DOHH2 (cell line): ENCODE measurements at regions not wholly inside any gene's neighbourhood (a gene's known extent, or its start where the extent isn't known, plus 50 kb on each side); places are given as distances from the start of the nearest gene placed in this dataset.

ENCODE experiments used
- EZH2phosphoT487 ChIP-seq: fragments of 200-600 bp; sonication (generic); IDR thresholded peaks from 2 replicates; pipeline ENCODE4 v1.6.1; 2017; ENCODE audit warnings: borderline replicate concordance, mild to moderate bottlenecking, antibody characterized with exemption, low read length, moderate library complexity, mixed read lengths
- TF ChIP-seq, protein P1 (sequence below): fragments of 200-600 bp; sonication (generic); IDR thresholded peaks from one replicate; pipeline ENCODE4 v1.5.1; 2014; ENCODE audit warnings: antibody characterized with exemption, mild to moderate bottlenecking, low read depth, low read length; ENCODE audit not compliant: poor library complexity, severe bottlenecking

GRCh38 chr2:60400462-60401246 lies 152.8 kb downstream of the BCL11A start:
- TF ChIP-seq, protein P1, sequence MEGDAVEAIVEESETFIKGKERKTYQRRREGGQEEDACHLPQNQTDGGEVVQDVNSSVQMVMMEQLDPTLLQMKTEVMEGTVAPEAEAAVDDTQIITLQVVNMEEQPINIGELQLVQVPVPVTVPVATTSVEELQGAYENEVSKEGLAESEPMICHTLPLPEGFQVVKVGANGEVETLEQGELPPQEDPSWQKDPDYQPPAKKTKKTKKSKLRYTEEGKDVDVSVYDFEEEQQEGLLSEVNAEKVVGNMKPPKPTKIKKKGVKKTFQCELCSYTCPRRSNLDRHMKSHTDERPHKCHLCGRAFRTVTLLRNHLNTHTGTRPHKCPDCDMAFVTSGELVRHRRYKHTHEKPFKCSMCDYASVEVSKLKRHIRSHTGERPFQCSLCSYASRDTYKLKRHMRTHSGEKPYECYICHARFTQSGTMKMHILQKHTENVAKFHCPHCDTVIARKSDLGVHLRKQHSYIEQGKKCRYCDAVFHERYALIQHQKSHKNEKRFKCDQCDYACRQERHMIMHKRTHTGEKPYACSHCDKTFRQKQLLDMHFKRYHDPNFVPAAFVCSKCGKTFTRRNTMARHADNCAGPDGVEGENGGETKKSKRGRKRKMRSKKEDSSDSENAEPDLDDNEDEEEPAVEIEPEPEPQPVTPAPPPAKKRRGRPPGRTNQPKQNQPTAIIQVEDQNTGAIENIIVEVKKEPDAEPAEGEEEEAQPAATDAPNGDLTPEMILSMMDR = no peak
- no peak for TF ChIP-seq EZH2phosphoT487
